Adipocyte (in vitro differentiated cells): ENCODE measurements at regions not wholly inside any gene's neighbourhood (a gene's known extent, or its start where the extent isn't known, plus 50 kb on each side); places are given as distances from the start of the nearest gene placed in this dataset.
A peak's percentile ranks its signal among the peaks of the same experiment; 100 is the strongest.

Experiments
- DNase-seq: peaks from one replicate; pipeline ENCODE4 v3.0.0-alpha.2; 2015; ENCODE audit warnings: low read depth
- H3K27me3 ChIP-seq: replicated peaks from 2 replicates; pipeline ENCODE4 v1.7.0; 2013; ENCODE audit warnings: mild to moderate bottlenecking, low read length, moderate library complexity; ENCODE audit not compliant: control insufficient read depth, insufficient read depth
- H3K36me3 ChIP-seq: 2 replicates; pipeline ENCODE4 v1.7.0; 2013; ENCODE audit warnings: low read length, mild to moderate bottlenecking, moderate library complexity; ENCODE audit not compliant: control insufficient read depth, insufficient read depth, severe bottlenecking
- H3K4me1 ChIP-seq: 2 replicates; pipeline ENCODE4 v1.7.0; 2013; ENCODE audit warnings: mild to moderate bottlenecking, low read length, moderate library complexity; ENCODE audit not compliant: control insufficient read depth, insufficient read depth
- H3K4me3 ChIP-seq: 2 replicates; pipeline ENCODE4 v1.7.0; 2013; ENCODE audit warnings: mild to moderate bottlenecking, low read length, moderate library complexity
- H3K9ac ChIP-seq: 2 replicates; pipeline ENCODE4 v1.7.0; 2013; ENCODE audit warnings: mild to moderate bottlenecking, low read length, moderate library complexity
- H3K9me3 ChIP-seq: 2 replicates; pipeline ENCODE4 v1.7.0; 2013; ENCODE audit warnings: mild to moderate bottlenecking, low read length, moderate library complexity; ENCODE audit not compliant: control insufficient read depth

DNA sequence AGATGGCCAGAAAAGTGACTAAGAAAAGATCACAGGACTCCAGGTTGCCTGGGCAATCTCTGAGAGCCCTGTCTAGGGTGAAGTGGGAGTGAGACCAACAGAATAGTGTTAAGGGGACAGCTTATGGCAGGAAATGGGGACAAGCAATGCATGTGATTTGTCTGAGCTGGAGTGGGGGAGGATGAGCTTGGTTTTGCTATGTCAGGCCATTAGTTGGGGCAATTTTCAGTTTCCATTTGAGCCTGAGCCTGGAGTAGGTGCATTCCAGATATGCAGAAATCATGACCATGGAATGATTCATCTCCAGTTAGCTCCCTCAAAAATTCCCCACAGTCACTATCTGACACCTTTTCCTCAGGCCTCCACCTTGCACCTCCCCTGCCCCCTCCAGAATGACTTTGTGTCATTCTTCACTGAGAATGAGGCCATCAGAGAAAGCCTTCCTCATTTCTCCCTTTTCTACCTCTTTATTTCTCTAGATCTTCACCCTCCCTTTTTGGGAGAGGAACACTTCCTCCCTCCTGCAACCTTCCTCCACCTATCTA is 150.9 kb upstream of the PLEKHG7 start:
- DNase-seq = peak; percentile 46
- Histone ChIP-seq H3K4me3 (no peak overlapping the region), H3K9me3 (no peaks in the 10 kb centered on the region), H3K27me3 (no peaks in the 10 kb centered on the region), H3K36me3 (no peaks in the 10 kb centered on the region), H3K9ac (no peak overlapping the region), H3K4me1 (peaks cover 49% of the 10 kb centered on the region)

GRCh38 chr12:92551210-92551609 is 151.6 kb upstream of the PLEKHG7 start:
- no peak for DNase-seq
- Histone ChIP-seq H3K9ac (no peak overlapping the region), H3K9me3 (no peaks in the 10 kb centered on the region), H3K27me3 (no peaks in the 10 kb centered on the region), H3K4me3 (no peak overlapping the region), H3K36me3 (no peaks in the 10 kb centered on the region), H3K4me1 (peaks cover 52% of the 10 kb centered on the region)

- H3K4me1 ChIP-seq = peaks cover 52% of the 10 kb centered on the region
- no peak overlapping the region for H3K4me3 ChIP-seq
- DNase-seq = no peak
- H3K9me3 ChIP-seq = no peaks in the 10 kb centered on the region
- no peak overlapping the region for H3K9ac ChIP-seq
- no peaks in the 10 kb centered on the region for H3K27me3 ChIP-seq
- H3K36me3 ChIP-seq = no peaks in the 10 kb centered on the region
These were observed 152.1 kb upstream of the PLEKHG7 start for GRCh38 chr12:92550661-92551060.

DNA sequence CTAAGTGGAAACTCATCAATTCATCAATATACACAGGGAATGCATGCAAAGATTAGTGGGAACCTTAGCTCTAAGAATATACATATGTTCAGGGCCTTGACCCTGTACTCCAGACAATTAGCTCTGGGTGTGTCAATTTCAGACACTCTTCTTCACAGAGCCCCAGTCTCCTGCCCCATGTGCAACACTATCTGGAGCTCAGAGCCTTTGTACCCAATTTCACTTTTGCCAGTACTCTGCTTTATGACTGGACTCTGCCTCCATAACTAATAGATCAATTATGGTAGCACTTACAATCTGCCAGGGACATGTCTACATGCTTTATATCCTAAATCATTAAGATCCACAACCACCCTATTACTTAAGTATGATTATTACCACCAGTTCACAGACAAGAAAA is 152.5 kb upstream of the PLEKHG7 start:
- DNase-seq = no peak
- no peak overlapping the region for H3K9ac ChIP-seq
- H3K4me1 ChIP-seq = peaks cover 52% of the 10 kb centered on the region
- H3K4me3 ChIP-seq = no peak overlapping the region
- H3K9me3 ChIP-seq = no peaks in the 10 kb centered on the region
- no peaks in the 10 kb centered on the region for H3K36me3 ChIP-seq
- no peaks in the 10 kb centered on the region for H3K27me3 ChIP-seq

GRCh38 chr12:92549516-92549915 is 153.3 kb upstream of the PLEKHG7 start:
- Histone ChIP-seq H3K9ac (no peak overlapping the region), H3K36me3 (no peaks in the 10 kb centered on the region), H3K9me3 (no peaks in the 10 kb centered on the region), H3K4me3 (no peak overlapping the region), H3K4me1 (peaks cover 48% of the 10 kb centered on the region), H3K27me3 (no peaks in the 10 kb centered on the region)
- DNase-seq = no peak

GRCh38 chr12:92547906-92548305 is 154.9 kb upstream of the PLEKHG7 start:
- Histone ChIP-seq H3K4me1 (peaks cover 32% of the 10 kb centered on the region), H3K36me3 (no peaks in the 10 kb centered on the region), H3K4me3 (no peak overlapping the region), H3K9me3 (no peaks in the 10 kb centered on the region), H3K27me3 (no peaks in the 10 kb centered on the region), H3K9ac (no peak overlapping the region)
- DNase-seq = peak; percentile 48

DNA sequence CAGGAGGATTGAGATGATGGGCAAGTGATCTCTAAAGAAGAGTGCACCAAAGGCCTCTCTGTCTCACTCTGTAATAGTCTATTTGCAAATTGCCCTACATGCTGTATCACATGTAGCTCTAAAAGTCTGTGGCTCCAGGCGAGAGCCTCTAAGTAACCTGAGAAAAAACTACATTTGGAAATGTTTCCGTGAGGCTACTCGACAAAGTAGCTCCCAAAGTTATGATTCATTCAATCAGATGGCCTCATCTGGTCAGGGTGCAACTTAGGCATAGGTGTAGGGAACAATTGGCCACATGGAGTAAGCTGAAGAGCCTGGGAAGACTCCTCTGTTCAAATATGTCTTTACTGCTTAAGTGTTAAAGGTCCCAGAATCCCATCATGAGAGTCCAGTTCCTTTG is 155.4 kb upstream of the PLEKHG7 start:
- no peak overlapping the region for H3K9ac ChIP-seq
- no peak for DNase-seq
- no peaks in the 10 kb centered on the region for H3K27me3 ChIP-seq
- no peaks in the 10 kb centered on the region for H3K36me3 ChIP-seq
- H3K4me3 ChIP-seq = no peak overlapping the region
- peaks cover 27% of the 10 kb centered on the region for H3K4me1 ChIP-seq
- H3K9me3 ChIP-seq = no peaks in the 10 kb centered on the region

- Histone ChIP-seq H3K4me3 (no peak overlapping the region), H3K9ac (no peak overlapping the region), H3K27me3 (no peaks in the 10 kb centered on the region), H3K9me3 (no peaks in the 10 kb centered on the region), H3K4me1 (peaks cover 21% of the 10 kb centered on the region), H3K36me3 (no peaks in the 10 kb centered on the region)
- DNase-seq = no peak
These were observed 156.0 kb upstream of the PLEKHG7 start for GRCh38 chr12:92546635-92547348.

DNA sequence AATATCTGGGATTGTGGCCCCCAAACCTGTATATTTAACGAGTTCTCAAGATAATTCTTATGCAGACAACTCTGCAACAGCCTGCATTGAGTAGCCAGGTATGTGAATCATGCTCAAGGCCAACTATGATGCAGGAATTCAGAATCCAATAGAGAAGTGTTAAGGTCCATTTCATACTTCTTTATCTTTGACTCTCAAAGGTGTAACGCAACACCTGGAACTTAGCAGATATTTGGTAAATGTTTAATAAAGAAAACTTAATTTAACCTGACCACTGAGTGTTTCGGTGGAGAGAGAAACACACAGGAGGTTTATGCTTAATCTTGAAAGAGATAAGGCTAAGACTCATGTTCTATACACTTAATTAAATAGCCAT is 156.5 kb upstream of the PLEKHG7 start:
- Histone ChIP-seq H3K27me3 (no peaks in the 10 kb centered on the region), H3K4me3 (no peak overlapping the region), H3K4me1 (peaks cover 18% of the 10 kb centered on the region), H3K36me3 (no peaks in the 10 kb centered on the region), H3K9me3 (no peaks in the 10 kb centered on the region), H3K9ac (no peak overlapping the region)
- DNase-seq = no peak

DNA sequence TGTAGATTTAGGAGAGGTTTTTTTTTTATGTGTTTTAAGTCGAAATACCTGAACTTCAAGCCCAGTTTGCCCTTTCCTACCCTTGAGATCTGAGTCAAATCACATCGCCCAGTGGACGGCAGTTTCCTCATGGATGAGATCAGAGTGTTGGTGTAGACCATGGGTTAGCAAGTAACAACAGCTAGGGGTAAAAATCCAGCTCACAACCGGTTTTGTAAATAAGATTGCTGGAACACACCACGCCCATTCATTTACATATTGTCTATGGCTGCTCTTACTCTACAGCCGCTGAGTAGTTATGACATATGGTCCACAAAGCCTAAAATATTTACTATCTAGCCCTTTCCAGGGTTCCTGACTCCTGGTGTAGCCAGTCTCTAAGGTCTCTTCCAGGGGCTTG is 158.5 kb upstream of the PLEKHG7 start:
- Histone ChIP-seq H3K9me3 (no peaks in the 10 kb centered on the region), H3K4me3 (no peak overlapping the region), H3K4me1 (peaks cover 30% of the 10 kb centered on the region), H3K27me3 (no peaks in the 10 kb centered on the region), H3K36me3 (no peaks in the 10 kb centered on the region), H3K9ac (no peak overlapping the region)
- DNase-seq = no peak

GRCh38 chr12:92543840-92544239 is 158.9 kb upstream of the PLEKHG7 start:
- DNase-seq = no peak
- Histone ChIP-seq H3K9ac (no peak overlapping the region), H3K27me3 (no peaks in the 10 kb centered on the region), H3K9me3 (no peaks in the 10 kb centered on the region), H3K4me3 (no peak overlapping the region), H3K36me3 (no peaks in the 10 kb centered on the region), H3K4me1 (peaks cover 35% of the 10 kb centered on the region)

DNA sequence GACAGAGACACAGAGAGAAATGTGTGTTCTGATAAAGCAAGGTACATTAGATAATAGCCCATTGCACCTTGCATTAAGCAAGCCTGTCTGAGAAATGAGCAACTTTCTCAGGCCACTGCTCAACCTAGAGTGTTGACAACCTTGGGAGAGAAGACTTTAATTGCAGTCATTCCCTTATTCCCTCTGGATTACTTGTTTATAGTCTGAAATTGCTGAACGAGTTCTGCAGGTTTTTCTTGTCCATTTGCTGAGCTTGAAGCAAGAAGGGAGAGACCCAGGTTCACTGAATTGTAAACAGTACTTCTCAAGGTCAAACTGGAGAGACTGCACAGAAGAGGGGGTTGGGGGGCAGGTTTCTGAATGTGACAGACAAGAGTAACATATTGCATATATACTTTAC is 159.4 kb upstream of the PLEKHG7 start:
- no peak overlapping the region for H3K9ac ChIP-seq
- no peaks in the 10 kb centered on the region for H3K36me3 ChIP-seq
- no peak for DNase-seq
- H3K27me3 ChIP-seq = no peaks in the 10 kb centered on the region
- H3K4me3 ChIP-seq = no peak overlapping the region
- peaks cover 36% of the 10 kb centered on the region for H3K4me1 ChIP-seq
- no peaks in the 10 kb centered on the region for H3K9me3 ChIP-seq
